ENCODE measurements at regions not wholly inside any gene's neighbourhood (a gene's known extent, or its start where the extent isn't known, plus 50 kb on each side); places are given as distances from the start of the nearest gene placed in this dataset.

GRCh38 chr15:60121845-60122244 lies 117.7 kb downstream of the FOXB1 start:
- TF ChIP-seq CTCF (IDR thresholded peaks at IDR 0.05 in 4 of 5, conservative IDR thresholded peaks at IDR 0.05 in 1 of 5), result no peak
- TF ChIP-seq POLR2A (IDR thresholded peaks at IDR 0.05), result no peak
